ENCODE measurements at regions not wholly inside any gene's neighbourhood (a gene's known extent, or its start where the extent isn't known, plus 50 kb on each side); places are given as distances from the start of the nearest gene placed in this dataset.

GRCh38 chr4:181701894-181702293, 541.3 kb upstream of the TENM3 start:
- H3K27ac ChIP-seq = no peak overlapping the region
- TF ChIP-seq FOXP2 (optimal IDR thresholded peaks at IDR 0.05; ENCODE audit: control extremely low read depth, extremely low read length, insufficient read depth) = no peak
- TF ChIP-seq POLR2AphosphoS5 (IDR thresholded peaks at IDR 0.05; ENCODE audit: borderline replicate concordance, low read depth, low read length) = no peak
- no peak for TF ChIP-seq EZH2 (IDR thresholded peaks at IDR 0.05)
- no peaks in the 10 kb centered on the region for H3K36me3 ChIP-seq (ENCODE audit: insufficient read depth, low read length)
- H3K9ac ChIP-seq (ENCODE audit: insufficient read length) = no peak overlapping the region
- H3K9me3 ChIP-seq (ENCODE audit: low read depth, low read length) = no peaks in the 10 kb centered on the region
- no peak for DNase-seq (ENCODE audit: low read depth, low spot score)
- H3K4me3 ChIP-seq = no peak overlapping the region

- no peak for DNase-seq (ENCODE audit: low read depth, low spot score)
- TF ChIP-seq POLR2AphosphoS5 (IDR thresholded peaks at IDR 0.05; ENCODE audit: borderline replicate concordance, low read depth, low read length) = no peak
- no peak for TF ChIP-seq FOXP2 (optimal IDR thresholded peaks at IDR 0.05; ENCODE audit: control extremely low read depth, extremely low read length, insufficient read depth)
- TF ChIP-seq EZH2 (IDR thresholded peaks at IDR 0.05) = no peak
- no peak overlapping the region for H3K4me3 ChIP-seq
- no peaks in the 10 kb centered on the region for H3K9me3 ChIP-seq (ENCODE audit: low read depth, low read length)
- H3K36me3 ChIP-seq (ENCODE audit: insufficient read depth, low read length) = no peaks in the 10 kb centered on the region
- no peak overlapping the region for H3K9ac ChIP-seq (ENCODE audit: insufficient read length)
- no peak overlapping the region for H3K27ac ChIP-seq
Observed at GRCh38 chr4:181702864-181703495, 540.2 kb upstream of the TENM3 start.

GRCh38 chr4:181710143-181710542, 533.1 kb upstream of the TENM3 start:
- DNase-seq (ENCODE audit: low read depth, low spot score) = no peak
- no peaks in the 10 kb centered on the region for H3K36me3 ChIP-seq (ENCODE audit: insufficient read depth, low read length)
- no peak for TF ChIP-seq EZH2 (IDR thresholded peaks at IDR 0.05)
- no peak for TF ChIP-seq FOXP2 (optimal IDR thresholded peaks at IDR 0.05; ENCODE audit: control extremely low read depth, extremely low read length, insufficient read depth)
- TF ChIP-seq POLR2AphosphoS5 (IDR thresholded peaks at IDR 0.05; ENCODE audit: borderline replicate concordance, low read depth, low read length) = no peak
- H3K9me3 ChIP-seq (ENCODE audit: low read depth, low read length) = no peaks in the 10 kb centered on the region
- no peak overlapping the region for H3K27ac ChIP-seq
- no peak overlapping the region for H3K4me3 ChIP-seq
- no peak overlapping the region for H3K9ac ChIP-seq (ENCODE audit: insufficient read length)

- no peak for DNase-seq (ENCODE audit: low read depth, low spot score)
- H3K9me3 ChIP-seq (ENCODE audit: low read depth, low read length) = no peaks in the 10 kb centered on the region
- H3K36me3 ChIP-seq (ENCODE audit: insufficient read depth, low read length) = no peaks in the 10 kb centered on the region
- no peak overlapping the region for H3K27ac ChIP-seq
- no peak for TF ChIP-seq FOXP2 (optimal IDR thresholded peaks at IDR 0.05; ENCODE audit: control extremely low read depth, extremely low read length, insufficient read depth)
- no peak overlapping the region for H3K9ac ChIP-seq (ENCODE audit: insufficient read length)
- H3K4me3 ChIP-seq = no peak overlapping the region
Observed at GRCh38 chr4:181711387-181711786, 531.8 kb upstream of the TENM3 start.

- no peaks in the 10 kb centered on the region for H3K36me3 ChIP-seq (ENCODE audit: insufficient read depth, low read length)
- no peak overlapping the region for H3K4me3 ChIP-seq
- H3K9ac ChIP-seq (ENCODE audit: insufficient read length) = no peak overlapping the region
- TF ChIP-seq EZH2 (IDR thresholded peaks at IDR 0.05) (no peak), FOXP2 (optimal IDR thresholded peaks at IDR 0.05; ENCODE audit: control extremely low read depth, extremely low read length, insufficient read depth) (no peak), POLR2AphosphoS5 (IDR thresholded peaks at IDR 0.05; ENCODE audit: borderline replicate concordance, low read depth, low read length) (no peak)
- DNase-seq (ENCODE audit: low read depth, low spot score) = no peak
- H3K9me3 ChIP-seq (ENCODE audit: low read depth, low read length) = no peaks in the 10 kb centered on the region
- no peak overlapping the region for H3K27ac ChIP-seq
Observed at GRCh38 chr4:181728305-181728966, 514.8 kb upstream of the TENM3 start.

- no peaks in the 10 kb centered on the region for H3K36me3 ChIP-seq (ENCODE audit: insufficient read depth, low read length)
- H3K9ac ChIP-seq (ENCODE audit: insufficient read length) = no peak overlapping the region
- H3K9me3 ChIP-seq (ENCODE audit: low read depth, low read length) = no peaks in the 10 kb centered on the region
- TF ChIP-seq EZH2 (IDR thresholded peaks at IDR 0.05) (no peak), POLR2AphosphoS5 (IDR thresholded peaks at IDR 0.05; ENCODE audit: borderline replicate concordance, low read depth, low read length) (no peak), FOXP2 (optimal IDR thresholded peaks at IDR 0.05; ENCODE audit: control extremely low read depth, extremely low read length, insufficient read depth) (no peak)
- H3K27ac ChIP-seq = no peak overlapping the region
- no peak for DNase-seq (ENCODE audit: low read depth, low spot score)
- H3K4me3 ChIP-seq = no peak overlapping the region
Observed at GRCh38 chr4:181731900-181732299, 511.3 kb upstream of the TENM3 start.

GRCh38 chr4:181737744-181738143, 505.5 kb upstream of the TENM3 start:
- DNase-seq (ENCODE audit: low read depth, low spot score) = no peak
- Histone ChIP-seq H3K4me3 (no peak overlapping the region), H3K27ac (no peak overlapping the region), H3K9me3 (ENCODE audit: low read depth, low read length) (no peaks in the 10 kb centered on the region), H3K9ac (ENCODE audit: insufficient read length) (no peak overlapping the region), H3K36me3 (ENCODE audit: insufficient read depth, low read length) (no peaks in the 10 kb centered on the region)
- TF ChIP-seq POLR2AphosphoS5 (IDR thresholded peaks at IDR 0.05; ENCODE audit: borderline replicate concordance, low read depth, low read length) (no peak), EZH2 (IDR thresholded peaks at IDR 0.05) (no peak), FOXP2 (optimal IDR thresholded peaks at IDR 0.05; ENCODE audit: control extremely low read depth, extremely low read length, insufficient read depth) (no peak)

GRCh38 chr4:181739031-181739430, 504.2 kb upstream of the TENM3 start:
- no peak overlapping the region for H3K4me3 ChIP-seq
- H3K27ac ChIP-seq = no peak overlapping the region
- no peaks in the 10 kb centered on the region for H3K9me3 ChIP-seq (ENCODE audit: low read depth, low read length)
- DNase-seq (ENCODE audit: low read depth, low spot score) = no peak
- no peaks in the 10 kb centered on the region for H3K36me3 ChIP-seq (ENCODE audit: insufficient read depth, low read length)
- no peak overlapping the region for H3K9ac ChIP-seq (ENCODE audit: insufficient read length)
- no peak for TF ChIP-seq POLR2AphosphoS5 (IDR thresholded peaks at IDR 0.05; ENCODE audit: borderline replicate concordance, low read depth, low read length)
- no peak for TF ChIP-seq EZH2 (IDR thresholded peaks at IDR 0.05)

- Histone ChIP-seq H3K9ac (ENCODE audit: insufficient read length) (no peak overlapping the region), H3K9me3 (ENCODE audit: low read depth, low read length) (no peaks in the 10 kb centered on the region), H3K4me3 (no peak overlapping the region), H3K27ac (no peak overlapping the region), H3K36me3 (ENCODE audit: insufficient read depth, low read length) (no peaks in the 10 kb centered on the region)
- no peak for TF ChIP-seq POLR2AphosphoS5 (IDR thresholded peaks at IDR 0.05; ENCODE audit: borderline replicate concordance, low read depth, low read length)
- TF ChIP-seq FOXP2 (optimal IDR thresholded peaks at IDR 0.05; ENCODE audit: control extremely low read depth, extremely low read length, insufficient read depth) = no peak
- no peak for TF ChIP-seq EZH2 (IDR thresholded peaks at IDR 0.05)
- DNase-seq (ENCODE audit: low read depth, low spot score) = no peak
Observed at GRCh38 chr4:181741513-181741912, 501.7 kb upstream of the TENM3 start.
